ENCODE measurements at regions not wholly inside any gene's neighbourhood (a gene's known extent, or its start where the extent isn't known, plus 50 kb on each side); places are given as distances from the start of the nearest gene placed in this dataset.

GRCh38 chr9:13990994-13991393 is 322.9 kb downstream of the NFIB start:
- no peak for DNase-seq (ENCODE audit: low read depth)

GRCh38 chr9:13990331-13990730 is 323.6 kb downstream of the NFIB start:
- no peak for DNase-seq (ENCODE audit: low read depth)

- no peak for DNase-seq (ENCODE audit: low read depth)
These were observed 325.0 kb downstream of the NFIB start for GRCh38 chr9:13988944-13989343.

GRCh38 chr9:13983607-13984006 is 330.3 kb downstream of the NFIB start:
- DNase-seq (ENCODE audit: low read depth): no peak

GRCh38 chr9:13979941-13980318 is 334.0 kb downstream of the NFIB start:
- no peak for DNase-seq (ENCODE audit: low read depth)

GRCh38 chr9:13975611-13976290 is 338.2 kb downstream of the NFIB start:
- no peak for DNase-seq (ENCODE audit: low read depth)

GRCh38 chr9:13974891-13975290 is 339.1 kb downstream of the NFIB start:
- peak; percentile 4 for DNase-seq (ENCODE audit: low read depth)

- no peak for DNase-seq (ENCODE audit: low read depth)
These were observed 341.8 kb downstream of the NFIB start for GRCh38 chr9:13971966-13972655.

GRCh38 chr9:13971415-13971814 is 342.5 kb downstream of the NFIB start:
- no peak for DNase-seq (ENCODE audit: low read depth)

GRCh38 chr9:13970426-13970825 is 343.5 kb downstream of the NFIB start:
- DNase-seq (ENCODE audit: low read depth): no peak

GRCh38 chr9:13970018-13970417 is 343.9 kb downstream of the NFIB start:
- peak; percentile 3 for DNase-seq (ENCODE audit: low read depth)

- DNase-seq (ENCODE audit: low read depth): no peak
These were observed 346.5 kb downstream of the NFIB start for GRCh38 chr9:13967438-13967837.

GRCh38 chr9:13967011-13967410 is 346.9 kb downstream of the NFIB start:
- no peak for DNase-seq (ENCODE audit: low read depth)

GRCh38 chr9:13963005-13963653 is 350.8 kb downstream of the NFIB start:
- no peak for DNase-seq (ENCODE audit: low read depth)

GRCh38 chr9:13962006-13962405 is 351.9 kb downstream of the NFIB start:
- no peak for DNase-seq (ENCODE audit: low read depth)

- no peak for DNase-seq (ENCODE audit: low read depth)
These were observed 353.8 kb downstream of the NFIB start for GRCh38 chr9:13960011-13960765.

GRCh38 chr9:13958672-13959071 is 355.3 kb downstream of the NFIB start:
- no peak for DNase-seq (ENCODE audit: low read depth)

- no peak for DNase-seq (ENCODE audit: low read depth)
These were observed 356.9 kb downstream of the NFIB start for GRCh38 chr9:13957089-13957488.

- DNase-seq (ENCODE audit: low read depth): peak; percentile 29
These were observed 357.8 kb downstream of the NFIB start for GRCh38 chr9:13956107-13956506.

- DNase-seq (ENCODE audit: low read depth): no peak
These were observed 361.0 kb downstream of the NFIB start for GRCh38 chr9:13952906-13953305.

GRCh38 chr9:13948037-13948436 is 365.9 kb downstream of the NFIB start:
- no peak for DNase-seq (ENCODE audit: low read depth)

GRCh38 chr9:13943176-13943575 is 370.8 kb downstream of the NFIB start:
- no peak for DNase-seq (ENCODE audit: low read depth)

All from RPMI7951 (cell line).